HepG2 (cell line): ENCODE measurements at regions not wholly inside any gene's neighbourhood (a gene's known extent, or its start where the extent isn't known, plus 50 kb on each side); places are given as distances from the start of the nearest gene placed in this dataset.

Experiments
- ATAC-seq: fragments of 200-7000 bp; cut with Tn5 transposase; 3 replicates; pipeline ENCODE4 v1.9.1; 2020; ENCODE audit warnings: mild to moderate bottlenecking, moderate library complexity
- BruUV-seq: library from RNA; stranded (reverse); fragments of 400-500 nt; replicated peaks from 2 replicates; lab custom pipeline; 2021; lab: Mats Ljungman, UMichigan
- CTCF ChIA-PET: fragments of 300-600 bp; formaldehyde crosslinking; extraction: SDS; loops from one replicate; lab custom pipeline; 2021; ENCODE audit warnings: low total read pairs, inconsistent platforms, low intra/inter-chr PET ratio; lab: Yijun Ruan, JAX
- POLR2A ChIA-PET: fragments of 350-600 bp; sonication (Branson Sonifier 250); formaldehyde crosslinking; loops from one replicate; lab custom pipeline; 2020; ENCODE audit warnings: antibody characterized with exemption, inconsistent platforms; lab: Yijun Ruan, JAX
- DNase-seq: peaks from one replicate; pipeline ENCODE4 v3.0.0-alpha.2; 2015; ENCODE audit warnings: low spot score
- FAIRE-seq: peaks from 3 replicates; lab custom pipeline; 2011; peaks lifted over from hg19 to GRCh38; lab: Jason Lieb, UNC
- H2AFZ ChIP-seq: one replicate; pipeline ENCODE4 v1.6.1; 2011; ENCODE audit warnings: low read length, inconsistent platforms
- H3K27ac ChIP-seq: fragments of 300-600 bp; 3 replicates; pipeline ENCODE4 v1.8.0; 2011; ENCODE audit warnings: mixed run types, mild to moderate bottlenecking, mixed read lengths, low read length, inconsistent platforms; ENCODE audit not compliant: insufficient read depth; ENCODE audit errors: extremely low read length
- H3K27me3 ChIP-seq, 2 experiments: fragments of 200-600 bp in 1 of 2; 2 replicates in 1 of 2; 3 replicates in 1 of 2; pipeline versions ENCODE4 v1.6.0 to v1.8.0; 2011; ENCODE audit warnings: low read length in 2 of 2, mild to moderate bottlenecking in 2 of 2, moderate library complexity in 2 of 2, inconsistent platforms in 1 of 2; ENCODE audit not compliant: insufficient read depth in 2 of 2, control insufficient read depth in 1 of 2
- H3K36me3 ChIP-seq, 2 experiments: fragments of 200-600 bp in 1 of 2; replicated peaks in 1 of 2; 2 replicates in 1 of 2; 3 replicates in 1 of 2; pipeline versions ENCODE4 v1.5.1 to v1.8.0; 2011; ENCODE audit warnings: low read length in 2 of 2, inconsistent platforms in 1 of 2; ENCODE audit not compliant: insufficient read depth in 2 of 2, control insufficient read depth in 1 of 2
- H3K4me1 ChIP-seq: 2 replicates; pipeline ENCODE4 v1.5.1; 2012; ENCODE audit warnings: low read length, inconsistent platforms; ENCODE audit not compliant: insufficient read depth
- H3K4me2 ChIP-seq: 2 replicates; pipeline ENCODE4 v1.6.0; 2011; ENCODE audit warnings: low read depth, low read length, inconsistent platforms
- H3K4me3 ChIP-seq, 3 experiments: fragments of 200-600 bp in 1 of 3; sonication (generic), shearing (Covaris generic) in 1 of 3; replicated peaks in 1 of 3; 2 replicates each; pipeline ENCODE4 v1.5.1; 2011 to 2016; ENCODE audit warnings: low read length in 3 of 3, inconsistent platforms in 2 of 3, low read depth in 2 of 3, mild to moderate bottlenecking in 2 of 3, control low read depth in 1 of 3, mixed read lengths in 1 of 3; ENCODE audit not compliant: insufficient read depth in 1 of 3
- H3K79me2 ChIP-seq: one replicate; pipeline ENCODE4 v1.6.1; 2011; ENCODE audit warnings: low read length, inconsistent platforms; ENCODE audit not compliant: insufficient read depth
- H3K9ac ChIP-seq: 2 replicates; pipeline ENCODE4 v1.6.0; 2011; ENCODE audit warnings: mild to moderate bottlenecking, low read depth, low read length, inconsistent platforms; ENCODE audit not compliant: insufficient read depth
- H3K9me3 ChIP-seq: 2 replicates; pipeline ENCODE4 v1.5.1; 2012; ENCODE audit warnings: mild to moderate bottlenecking, low read length
- H4K20me1 ChIP-seq: 2 replicates; pipeline ENCODE4 v1.6.0; 2011; ENCODE audit warnings: inconsistent platforms, mild to moderate bottlenecking, low read length, moderate library complexity; ENCODE audit not compliant: insufficient read depth
- ATF7 ChIP-seq, 2 experiments: fragments of 450-650 bp in 1 of 2; sonication (generic) in 1 of 2; formaldehyde crosslinking in 1 of 2; IDR thresholded peaks; 2 replicates each; pipeline versions ENCODE4 v1.4.0 to v1.6.1; 2016 to 2020; ENCODE audit warnings: antibody characterized with exemption in 1 of 2, mild to moderate bottlenecking in 1 of 2, missing genetic modification reagents in 1 of 2
- CEBPB ChIP-seq: IDR thresholded peaks from 2 replicates; pipeline ENCODE4 v1.6.1; 2011; ENCODE audit warnings: low read depth, low read length, improper control_type of control experiment, borderline replicate concordance
- NFYC ChIP-seq: IDR thresholded peaks from 2 replicates; pipeline ENCODE4 v1.6.1; 2016; ENCODE audit warnings: missing genetic modification reagents, missing compliant biosample characterization
- WGBS: methylation state at CpG from one replicate; pipeline ENCODE4 v1.1.6; 2017; ENCODE audit warnings: low lambda C conversion rate; 5-methylcytosine and 5-hydroxymethylcytosine counted together
- in situ Hi-C: cut with HindIII; loops from 2 replicates; pipeline ENCODE4 v1.10.0; 2017; ENCODE audit warnings: low pct_unique_long_range_greater_than_20kb; ENCODE audit not compliant: extremely low pct_ligation_motif_present
- intact Hi-C: fragments of 100-400 bp; cut with micrococcal nuclease; formaldehyde crosslinking; loops from one replicate; pipeline ENCODE4 v1.10.0; 2022; ENCODE audit not compliant: unreplicated experiment
- TF ChIP-seq, protein P1 (sequence below): sonication (generic); formaldehyde crosslinking; IDR thresholded peaks from 2 replicates; pipeline ENCODE4 v1.8.1; 2022; ENCODE audit warnings: low read depth, mild to moderate bottlenecking, missing genetic modification reagents

DNA sequence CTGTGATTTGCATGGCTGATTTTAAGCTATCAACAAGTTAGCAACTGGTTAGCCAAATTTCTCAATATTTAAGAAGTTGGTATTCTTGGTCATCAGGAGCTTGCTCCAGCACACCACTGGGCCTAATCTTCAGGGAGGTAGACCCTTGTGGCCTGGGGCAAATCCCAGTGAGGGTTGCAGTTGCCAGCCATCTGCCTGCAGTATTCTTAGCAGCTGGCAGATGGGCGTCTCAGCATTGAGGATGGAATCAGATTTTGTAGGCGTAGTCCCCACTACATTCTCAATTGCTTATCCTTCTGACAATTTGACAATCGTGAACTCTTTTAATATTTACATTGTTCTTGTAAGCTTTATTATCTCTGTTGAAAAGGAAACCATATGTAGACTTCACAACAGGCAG, 1266.2 kb downstream of the SLITRK5 start:
- Histone ChIP-seq H3K27me3 (no peaks in the 10 kb centered on the region), H2AFZ (no peak overlapping the region), H3K9ac (no peak overlapping the region), H3K36me3 (no peaks in the 10 kb centered on the region), H3K9me3 (no peaks in the 10 kb centered on the region), H3K27ac (no peak overlapping the region), H3K4me2 (no peak overlapping the region), H3K4me3 (no peak overlapping the region), H3K4me1 (no peaks in the 10 kb centered on the region), H4K20me1 (no peaks in the 10 kb centered on the region), H3K79me2 (no peaks in the 10 kb centered on the region)
- WGBS, result 6% methylated on average over 3 of the region's 3 CpGs
- intact Hi-C loops (no loop called here), in situ Hi-C loops (no loop called here)
- FAIRE-seq, result no peak
- ATAC-seq, result no peak
- CTCF ChIA-PET, result no interaction called here
- BruUV-seq, result no TSS peak
- POLR2A ChIA-PET, result no interaction called here
- DNase-seq, result no peak
- TF ChIP-seq NFYC (no peak), ATF7 (IDR thresholded peaks at IDR 0.05) (no peak), ATF7 (CRISPR knock-in tag; IDR thresholded peaks at IDR 0.05) (no peak)

DNA sequence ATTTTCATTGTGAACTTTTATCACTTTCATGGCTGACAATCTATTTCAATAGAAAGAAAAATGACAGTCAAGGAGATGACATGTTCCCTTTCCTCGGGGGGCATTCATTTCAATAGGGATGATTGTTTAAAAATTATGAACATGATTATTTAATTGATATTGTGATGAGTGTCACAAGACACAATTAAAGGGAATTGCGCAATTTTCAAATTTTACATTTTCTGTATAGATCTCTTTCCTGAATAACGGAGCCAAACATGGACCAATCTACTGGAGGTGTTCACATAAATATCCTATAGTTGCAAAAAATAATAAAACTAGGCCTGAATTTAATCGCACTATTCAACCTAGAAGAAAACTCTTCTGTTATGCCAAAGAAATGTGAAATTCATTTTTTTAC, 1274.6 kb downstream of the SLITRK5 start:
- no peaks in the 10 kb centered on the region for H3K9me3 ChIP-seq
- ChIA-PET POLR2A (no interaction called here), CTCF (no interaction called here)
- FAIRE-seq (no peak), DNase-seq (no peak), ATAC-seq (no peak)
- H4K20me1 ChIP-seq, result no peaks in the 10 kb centered on the region
- TF ChIP-seq, protein P1, sequence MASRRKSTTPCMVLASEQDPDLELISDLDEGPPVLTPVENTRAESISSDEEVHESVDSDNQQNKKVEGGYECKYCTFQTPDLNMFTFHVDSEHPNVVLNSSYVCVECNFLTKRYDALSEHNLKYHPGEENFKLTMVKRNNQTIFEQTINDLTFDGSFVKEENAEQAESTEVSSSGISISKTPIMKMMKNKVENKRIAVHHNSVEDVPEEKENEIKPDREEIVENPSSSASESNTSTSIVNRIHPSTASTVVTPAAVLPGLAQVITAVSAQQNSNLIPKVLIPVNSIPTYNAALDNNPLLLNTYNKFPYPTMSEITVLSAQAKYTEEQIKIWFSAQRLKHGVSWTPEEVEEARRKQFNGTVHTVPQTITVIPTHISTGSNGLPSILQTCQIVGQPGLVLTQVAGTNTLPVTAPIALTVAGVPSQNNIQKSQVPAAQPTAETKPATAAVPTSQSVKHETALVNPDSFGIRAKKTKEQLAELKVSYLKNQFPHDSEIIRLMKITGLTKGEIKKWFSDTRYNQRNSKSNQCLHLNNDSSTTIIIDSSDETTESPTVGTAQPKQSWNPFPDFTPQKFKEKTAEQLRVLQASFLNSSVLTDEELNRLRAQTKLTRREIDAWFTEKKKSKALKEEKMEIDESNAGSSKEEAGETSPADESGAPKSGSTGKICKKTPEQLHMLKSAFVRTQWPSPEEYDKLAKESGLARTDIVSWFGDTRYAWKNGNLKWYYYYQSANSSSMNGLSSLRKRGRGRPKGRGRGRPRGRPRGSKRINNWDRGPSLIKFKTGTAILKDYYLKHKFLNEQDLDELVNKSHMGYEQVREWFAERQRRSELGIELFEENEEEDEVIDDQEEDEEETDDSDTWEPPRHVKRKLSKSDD, result no peak
- peak; percentile 78 for TF ChIP-seq CEBPB
- no peaks in the 10 kb centered on the region for H3K36me3 ChIP-seq
- H3K4me2 ChIP-seq, result no peak overlapping the region
- in situ Hi-C loops, result no loop called here
- 0% methylated on average over 4 of the region's 4 CpGs for WGBS
- H3K79me2 ChIP-seq, result no peaks in the 10 kb centered on the region
- no TSS peak for BruUV-seq
- intact Hi-C loops, result no loop called here
- H3K27me3 ChIP-seq, result no peaks in the 10 kb centered on the region
- no peaks in the 10 kb centered on the region for H3K4me1 ChIP-seq
- H3K27ac ChIP-seq, result no peak overlapping the region
- H3K4me3 ChIP-seq, result no peak overlapping the region
- no peak overlapping the region for H3K9ac ChIP-seq
- H2AFZ ChIP-seq, result no peak overlapping the region
